ENCODE measurements at regions not wholly inside any gene's neighbourhood (a gene's known extent, or its start where the extent isn't known, plus 50 kb on each side); places are given as distances from the start of the nearest gene placed in this dataset.

- DNase-seq (ENCODE audit: low spot score) (no peak), ATAC-seq (ENCODE audit: insufficient number of reproducible peaks, low FRiP score, low read depth) (no peak)
- no peaks in the 10 kb centered on the region for H3K9me3 ChIP-seq
- no peaks in the 10 kb centered on the region for H3K36me3 ChIP-seq
- TF ChIP-seq, protein P1, sequence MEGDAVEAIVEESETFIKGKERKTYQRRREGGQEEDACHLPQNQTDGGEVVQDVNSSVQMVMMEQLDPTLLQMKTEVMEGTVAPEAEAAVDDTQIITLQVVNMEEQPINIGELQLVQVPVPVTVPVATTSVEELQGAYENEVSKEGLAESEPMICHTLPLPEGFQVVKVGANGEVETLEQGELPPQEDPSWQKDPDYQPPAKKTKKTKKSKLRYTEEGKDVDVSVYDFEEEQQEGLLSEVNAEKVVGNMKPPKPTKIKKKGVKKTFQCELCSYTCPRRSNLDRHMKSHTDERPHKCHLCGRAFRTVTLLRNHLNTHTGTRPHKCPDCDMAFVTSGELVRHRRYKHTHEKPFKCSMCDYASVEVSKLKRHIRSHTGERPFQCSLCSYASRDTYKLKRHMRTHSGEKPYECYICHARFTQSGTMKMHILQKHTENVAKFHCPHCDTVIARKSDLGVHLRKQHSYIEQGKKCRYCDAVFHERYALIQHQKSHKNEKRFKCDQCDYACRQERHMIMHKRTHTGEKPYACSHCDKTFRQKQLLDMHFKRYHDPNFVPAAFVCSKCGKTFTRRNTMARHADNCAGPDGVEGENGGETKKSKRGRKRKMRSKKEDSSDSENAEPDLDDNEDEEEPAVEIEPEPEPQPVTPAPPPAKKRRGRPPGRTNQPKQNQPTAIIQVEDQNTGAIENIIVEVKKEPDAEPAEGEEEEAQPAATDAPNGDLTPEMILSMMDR (IDR thresholded peaks at IDR 0.05): no peak
- H3K27ac ChIP-seq: no peak overlapping the region
- H3K4me1 ChIP-seq (ENCODE audit: control insufficient read depth in 1 of 2, low read depth in 2 of 2): no peaks in the 10 kb centered on the region
- H3K27me3 ChIP-seq (replicated peaks; ENCODE audit: insufficient read depth): no peaks in the 10 kb centered on the region
- no peak overlapping the region for H3K4me3 ChIP-seq
Observed at GRCh38 chr19:28242317-28242927, 970.5 kb downstream of the UQCRFS1 start.

DNA sequence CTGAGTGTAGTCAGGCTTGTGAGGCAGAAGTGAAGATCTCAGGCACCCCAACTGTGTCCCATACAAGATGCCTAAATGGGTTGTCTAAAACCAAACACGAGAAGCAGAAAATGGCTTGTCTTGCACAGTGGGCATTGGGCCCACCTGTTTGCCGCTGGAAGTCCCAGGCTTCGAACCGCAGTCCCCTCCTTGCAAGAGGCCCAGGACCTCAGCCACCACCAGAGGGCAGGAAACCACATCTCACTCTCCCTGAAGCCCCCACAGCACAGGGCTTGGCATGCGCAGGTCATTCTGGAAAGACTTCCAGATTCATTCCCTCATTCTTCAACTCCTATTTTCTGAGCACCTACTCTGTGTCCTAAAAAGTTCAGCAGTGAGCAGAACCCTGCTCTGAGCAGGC lies 973.7 kb downstream of the UQCRFS1 start:
- TF ChIP-seq, protein P1 (IDR thresholded peaks at IDR 0.05): no peak
- DNase-seq (ENCODE audit: low spot score): no peak
- Histone ChIP-seq H3K27ac (no peak overlapping the region), H3K4me1 (ENCODE audit: control insufficient read depth in 1 of 2, low read depth in 2 of 2) (no peaks in the 10 kb centered on the region), H3K27me3 (replicated peaks; ENCODE audit: insufficient read depth) (no peaks in the 10 kb centered on the region), H3K9me3 (no peaks in the 10 kb centered on the region), H3K36me3 (no peaks in the 10 kb centered on the region), H3K4me3 (no peak overlapping the region)
- no peak for ATAC-seq (ENCODE audit: insufficient number of reproducible peaks, low FRiP score, low read depth)

- TF ChIP-seq, protein P1 (IDR thresholded peaks at IDR 0.05): no peak
- Histone ChIP-seq H3K9me3 (no peaks in the 10 kb centered on the region), H3K27ac (no peak overlapping the region), H3K36me3 (no peaks in the 10 kb centered on the region), H3K4me1 (ENCODE audit: control insufficient read depth in 1 of 2, low read depth in 2 of 2) (no peaks in the 10 kb centered on the region), H3K4me3 (no peak overlapping the region), H3K27me3 (replicated peaks; ENCODE audit: insufficient read depth) (no peaks in the 10 kb centered on the region)
- ATAC-seq (ENCODE audit: insufficient number of reproducible peaks, low FRiP score, low read depth) (no peak), DNase-seq (ENCODE audit: low spot score) (no peak)
Observed at GRCh38 chr19:28238270-28238820, 974.6 kb downstream of the UQCRFS1 start.

DNA sequence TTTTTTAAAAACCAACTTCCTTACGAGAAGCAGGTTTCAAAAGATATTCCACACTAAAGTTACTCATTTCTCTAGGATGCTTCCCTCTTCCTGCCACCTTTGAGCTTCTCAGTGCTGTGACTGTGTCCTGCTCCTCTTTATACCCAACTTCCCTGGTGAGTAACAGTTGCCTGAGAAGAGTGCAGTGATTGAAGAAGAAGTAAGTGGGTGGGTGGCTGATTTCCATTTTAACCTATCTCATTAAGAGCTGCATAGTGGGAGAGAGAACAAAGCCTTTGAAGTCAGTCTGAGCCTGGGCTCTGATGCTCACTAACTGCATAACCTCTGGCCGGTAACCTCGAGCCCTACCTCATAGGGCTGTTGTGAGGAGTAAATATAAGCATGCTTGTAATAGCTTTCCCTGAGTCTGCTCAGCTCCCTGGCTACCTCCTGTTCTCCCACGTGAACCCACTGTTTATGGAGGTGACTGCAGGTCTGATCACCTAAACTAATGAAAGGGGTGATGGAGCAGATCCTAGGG lies 977.3 kb downstream of the UQCRFS1 start:
- Histone ChIP-seq H3K4me3 (no peak overlapping the region), H3K36me3 (no peaks in the 10 kb centered on the region), H3K4me1 (ENCODE audit: control insufficient read depth in 1 of 2, low read depth in 2 of 2) (no peaks in the 10 kb centered on the region), H3K27me3 (replicated peaks; ENCODE audit: insufficient read depth) (no peaks in the 10 kb centered on the region), H3K27ac (no peak overlapping the region), H3K9me3 (no peaks in the 10 kb centered on the region)
- ATAC-seq (ENCODE audit: insufficient number of reproducible peaks, low FRiP score, low read depth): no peak
- TF ChIP-seq, protein P1 (IDR thresholded peaks at IDR 0.05): no peak
- DNase-seq (ENCODE audit: low spot score): no peak

GRCh38 chr19:28234637-28235036 lies 978.3 kb downstream of the UQCRFS1 start:
- ATAC-seq (ENCODE audit: insufficient number of reproducible peaks, low FRiP score, low read depth) (no peak), DNase-seq (ENCODE audit: low spot score) (no peak)
- TF ChIP-seq, protein P1 (IDR thresholded peaks at IDR 0.05): no peak
- Histone ChIP-seq H3K4me1 (ENCODE audit: control insufficient read depth in 1 of 2, low read depth in 2 of 2) (no peaks in the 10 kb centered on the region), H3K27ac (no peak overlapping the region), H3K4me3 (no peak overlapping the region), H3K27me3 (replicated peaks; ENCODE audit: insufficient read depth) (no peaks in the 10 kb centered on the region), H3K36me3 (no peaks in the 10 kb centered on the region), H3K9me3 (no peaks in the 10 kb centered on the region)
